AG04450 (cell line): ENCODE measurements at regions not wholly inside any gene's neighbourhood (a gene's known extent, or its start where the extent isn't known, plus 50 kb on each side); places are given as distances from the start of the nearest gene placed in this dataset.

Experiments used
- CTCF ChIA-PET: fragments of 300-600, 350-600 bp; formaldehyde crosslinking; extraction: SDS; loops from one replicate; lab custom pipeline; 2022; ENCODE audit warnings: antibody characterized with exemption, inconsistent platforms; lab: Charles Lee
- POLR2A ChIA-PET: fragments of 350-600 bp; formaldehyde crosslinking; extraction: SDS; loops from one replicate; lab custom pipeline; 2021; ENCODE audit warnings: antibody characterized with exemption, inconsistent platforms; lab: Yijun Ruan, JAX
- DNase-seq: peaks from one replicate; pipeline ENCODE4 v3.0.0-alpha.2; 2011; ENCODE audit warnings: low read depth, low spot score
- H3K27ac ChIP-seq: one replicate; pipeline ENCODE4 v1.5.1; 2012; ENCODE audit warnings: low read depth, low read length, control low read depth
- H3K27me3 ChIP-seq: one replicate; pipeline ENCODE4 v1.6.0; 2012; ENCODE audit warnings: low read length; ENCODE audit not compliant: control insufficient read depth, insufficient read depth
- H3K4me3 ChIP-seq: 2 replicates; pipeline ENCODE4 v1.5.1; 2011; ENCODE audit warnings: mild to moderate bottlenecking, low read depth, low read length, control low read depth
- H3K9me3 ChIP-seq: 2 replicates; pipeline ENCODE4 v1.5.1; 2012; ENCODE audit warnings: low read length; ENCODE audit not compliant: control insufficient read depth, insufficient read depth
- CTCF ChIP-seq: IDR thresholded peaks from 2 replicates; pipeline ENCODE4 v1.5.1; 2011; ENCODE audit warnings: low read depth, low read length, control low read depth, inconsistent platforms

GRCh38 chr4:89595125-89595789, 241.7 kb downstream of the SNCA start:
- H3K4me3 ChIP-seq = no peak overlapping the region
- no peak for TF ChIP-seq CTCF
- H3K9me3 ChIP-seq = no peaks in the 10 kb centered on the region
- POLR2A ChIA-PET = no interaction called here
- H3K27ac ChIP-seq = no peak overlapping the region
- CTCF ChIA-PET = interaction anchor here (0.9 to 1.5 kb wide), 2 partner anchors 46 to 109 kb away, joined by 3 to 6 read pairs; no protein-coding TSS in a partner anchor
- H3K27me3 ChIP-seq = no peaks in the 10 kb centered on the region
- DNase-seq = no peak

- ChIA-PET POLR2A (no interaction called here), CTCF (interaction anchor here (1.2 to 1.4 kb wide), 2 partner anchors 51 to 364 kb away, joined by 4 read pairs; no protein-coding TSS in a partner anchor)
- Histone ChIP-seq H3K9me3 (no peaks in the 10 kb centered on the region), H3K27me3 (no peaks in the 10 kb centered on the region), H3K4me3 (no peak overlapping the region), H3K27ac (no peak overlapping the region)
- no peak for DNase-seq
- TF ChIP-seq CTCF = no peak
Measured at GRCh38 chr4:89590128-89590527, 246.8 kb downstream of the SNCA start.

- ChIA-PET CTCF (interaction anchor here (1.4 kb wide), 1 partner anchor 362 kb away, joined by 4 read pairs; no protein-coding TSS in a partner anchor), POLR2A (no interaction called here)
- DNase-seq = no peak
- H3K27me3 ChIP-seq = no peaks in the 10 kb centered on the region
- no peak for TF ChIP-seq CTCF
- H3K4me3 ChIP-seq = no peak overlapping the region
- no peaks in the 10 kb centered on the region for H3K9me3 ChIP-seq
- no peak overlapping the region for H3K27ac ChIP-seq
Measured at GRCh38 chr4:89588421-89588820, 248.5 kb downstream of the SNCA start.

GRCh38 chr4:89587364-89587763, 249.6 kb downstream of the SNCA start:
- no peak for DNase-seq
- Histone ChIP-seq H3K9me3 (no peaks in the 10 kb centered on the region), H3K27ac (no peak overlapping the region), H3K27me3 (no peaks in the 10 kb centered on the region), H3K4me3 (no peak overlapping the region)
- CTCF ChIA-PET = interaction anchor here (1.1 kb wide), 3 partner anchors 53 to 101 kb away, joined by 3 to 4 read pairs (median 3); no protein-coding TSS in a partner anchor
- no peak for TF ChIP-seq CTCF
- POLR2A ChIA-PET = no interaction called here

- ChIA-PET CTCF (interaction anchor here (0.8 to 1.4 kb wide), 7 partner anchors 54 to 360 kb away, joined by 3 to 4 read pairs (median 3); no protein-coding TSS in a partner anchor), POLR2A (no interaction called here)
- TF ChIP-seq CTCF = peak; percentile 40
Measured at GRCh38 chr4:89586864-89587263, 250.1 kb downstream of the SNCA start.

More at GRCh38 chr4:89586864-89587263, 250.1 kb downstream of the SNCA start:
- no peak for DNase-seq
- no peak overlapping the region for H3K4me3 ChIP-seq
- H3K27ac ChIP-seq = no peak overlapping the region
- no peaks in the 10 kb centered on the region for H3K9me3 ChIP-seq
- no peaks in the 10 kb centered on the region for H3K27me3 ChIP-seq
